ENCODE measurements at regions not wholly inside any gene's neighbourhood (a gene's known extent, or its start where the extent isn't known, plus 50 kb on each side); places are given as distances from the start of the nearest gene placed in this dataset.

DNA sequence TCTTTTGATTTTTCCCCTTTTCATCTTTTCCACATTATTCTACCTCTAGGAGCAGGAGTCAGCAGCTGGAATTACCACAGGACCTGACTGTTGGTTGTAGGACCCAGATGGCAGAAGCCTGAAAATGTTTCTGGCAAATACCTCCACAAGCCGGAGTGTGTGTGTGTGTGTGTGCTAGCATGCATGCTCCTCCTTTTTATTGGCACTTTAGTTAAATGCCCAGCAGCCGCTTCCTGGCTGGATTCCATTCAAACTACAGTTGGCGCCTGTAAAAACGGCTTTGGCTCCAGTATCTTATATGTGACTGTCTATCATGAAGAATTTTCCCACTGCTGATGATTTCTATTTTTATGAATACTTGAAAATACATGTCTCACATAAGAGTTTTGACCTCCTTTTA lies 319.7 kb upstream of the SP4 start:
- H3K4me1 ChIP-seq (ENCODE audit: control insufficient read depth in 2 of 2, insufficient read depth in 2 of 2, low read length in 1 of 2) = no peaks in the 10 kb centered on the region
- no peak overlapping the region for H3K27ac ChIP-seq (ENCODE audit: low read depth in 2 of 2, low read length in 1 of 2)
- no peaks in the 10 kb centered on the region for H3K27me3 ChIP-seq (ENCODE audit: control insufficient read depth in 1 of 2, insufficient read depth in 2 of 2, low read length in 2 of 2)
- H3K4me3 ChIP-seq (ENCODE audit: low read depth in 1 of 2, low read length in 2 of 2) = no peak overlapping the region
- H3K9me3 ChIP-seq (ENCODE audit: control insufficient read depth in 2 of 2, insufficient read depth in 1 of 2, low read depth in 1 of 2, low read length in 1 of 2) = no peaks in the 10 kb centered on the region
- WGBS, 2 donors = 29 to 34% methylated on average over 4 of the region's 4 CpGs
- no peaks in the 10 kb centered on the region for H3K36me3 ChIP-seq (ENCODE audit: control insufficient read depth in 2 of 2, insufficient read depth in 2 of 2, low read length in 1 of 2)

GRCh38 chr7:21113609-21114415 lies 314.1 kb upstream of the SP4 start:
- Histone ChIP-seq H3K36me3 (ENCODE audit: control insufficient read depth in 2 of 2, insufficient read depth in 2 of 2, low read length in 1 of 2) (no peaks in the 10 kb centered on the region), H3K27ac (ENCODE audit: low read depth in 2 of 2, low read length in 1 of 2) (no peak overlapping the region), H3K4me1 (ENCODE audit: control insufficient read depth in 2 of 2, insufficient read depth in 2 of 2, low read length in 1 of 2) (no peaks in the 10 kb centered on the region), H3K9me3 (ENCODE audit: control insufficient read depth in 2 of 2, insufficient read depth in 1 of 2, low read depth in 1 of 2, low read length in 1 of 2) (no peaks in the 10 kb centered on the region), H3K4me3 (ENCODE audit: low read depth in 1 of 2, low read length in 2 of 2) (no peak overlapping the region), H3K27me3 (ENCODE audit: control insufficient read depth in 1 of 2, insufficient read depth in 2 of 2, low read length in 2 of 2) (no peaks in the 10 kb centered on the region)
- 90 to 91% methylated on average over 5 of the region's 5 CpGs for WGBS, 2 donors

- no peak overlapping the region for H3K4me3 ChIP-seq (ENCODE audit: low read depth in 1 of 2, low read length in 2 of 2)
- no peaks in the 10 kb centered on the region for H3K36me3 ChIP-seq (ENCODE audit: control insufficient read depth in 2 of 2, insufficient read depth in 2 of 2, low read length in 1 of 2)
- no peak overlapping the region for H3K27ac ChIP-seq (ENCODE audit: low read depth in 2 of 2, low read length in 1 of 2)
- H3K9me3 ChIP-seq (ENCODE audit: control insufficient read depth in 2 of 2, insufficient read depth in 1 of 2, low read depth in 1 of 2, low read length in 1 of 2) = no peaks in the 10 kb centered on the region
- WGBS, 2 donors = 68 to 77% methylated on average over 1 of the region's 1 CpG
- H3K4me1 ChIP-seq (ENCODE audit: control insufficient read depth in 2 of 2, insufficient read depth in 2 of 2, low read length in 1 of 2) = no peaks in the 10 kb centered on the region
- H3K27me3 ChIP-seq (ENCODE audit: control insufficient read depth in 1 of 2, insufficient read depth in 2 of 2, low read length in 2 of 2) = no peaks in the 10 kb centered on the region
Observed at GRCh38 chr7:21123586-21123985, 304.3 kb upstream of the SP4 start.

DNA sequence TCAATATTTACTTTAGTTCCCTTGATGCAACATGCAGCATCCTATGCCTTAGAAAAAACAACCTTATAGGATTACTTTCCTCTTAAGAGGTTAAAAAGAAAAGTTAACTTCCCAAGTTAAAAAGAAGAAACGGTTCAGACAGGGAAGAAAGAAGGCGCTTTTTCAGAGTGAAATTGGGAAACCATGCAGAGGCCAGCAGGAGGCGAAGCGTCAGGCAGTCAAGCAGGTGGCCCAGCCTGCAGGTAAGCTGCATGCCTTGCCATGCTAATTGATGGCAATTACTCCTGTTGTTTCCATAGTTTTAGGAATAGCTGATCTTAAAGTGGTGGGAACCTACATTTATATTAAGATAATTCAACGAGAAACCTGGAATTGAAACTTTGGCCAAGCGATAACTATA lies 302.6 kb upstream of the SP4 start:
- WGBS, 2 donors = 59 to 64% methylated on average over 6 of the region's 6 CpGs
- Histone ChIP-seq H3K9me3 (ENCODE audit: control insufficient read depth in 2 of 2, insufficient read depth in 1 of 2, low read depth in 1 of 2, low read length in 1 of 2) (no peaks in the 10 kb centered on the region), H3K4me3 (ENCODE audit: low read depth in 1 of 2, low read length in 2 of 2) (no peak overlapping the region), H3K27me3 (ENCODE audit: control insufficient read depth in 1 of 2, insufficient read depth in 2 of 2, low read length in 2 of 2) (no peaks in the 10 kb centered on the region), H3K4me1 (ENCODE audit: control insufficient read depth in 2 of 2, insufficient read depth in 2 of 2, low read length in 1 of 2) (no peaks in the 10 kb centered on the region), H3K36me3 (ENCODE audit: control insufficient read depth in 2 of 2, insufficient read depth in 2 of 2, low read length in 1 of 2) (no peaks in the 10 kb centered on the region), H3K27ac (ENCODE audit: low read depth in 2 of 2, low read length in 1 of 2) (no peak overlapping the region)

DNA sequence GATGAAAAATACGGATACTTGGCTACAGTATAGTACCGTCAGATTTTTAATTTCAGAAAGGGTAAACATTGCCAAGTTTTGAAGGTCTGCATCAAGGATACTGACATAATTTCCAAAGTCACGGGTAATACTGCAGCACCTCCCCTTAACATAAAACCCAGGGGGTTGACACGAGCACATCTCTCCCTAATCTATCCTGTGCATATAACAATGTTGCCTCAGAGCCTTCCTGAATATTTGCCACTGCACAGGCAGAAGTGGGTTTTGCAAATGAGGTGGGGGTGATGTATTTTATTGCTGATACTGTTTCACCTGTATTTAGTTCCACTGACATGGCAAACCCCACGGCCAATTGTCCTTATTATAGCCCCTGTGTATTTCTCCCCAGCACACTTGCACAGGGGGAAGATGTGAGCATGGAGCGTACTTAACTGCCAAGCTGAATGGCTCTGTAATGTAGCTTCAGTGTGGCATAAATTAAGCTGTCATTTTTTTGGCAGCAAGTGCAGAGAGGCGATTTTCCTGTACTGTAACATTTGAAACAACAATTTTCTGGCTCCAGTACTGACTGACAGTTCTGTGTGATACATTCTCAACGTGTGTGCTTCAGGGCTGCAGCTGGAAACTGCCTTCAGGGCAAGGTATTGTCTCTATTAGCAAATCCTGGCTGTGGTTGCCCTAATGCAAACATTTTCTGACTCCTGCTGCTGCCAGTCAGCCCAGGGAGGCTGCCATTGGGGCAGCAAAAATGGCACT lies 299.6 kb upstream of the SP4 start:
- 15 to 22% methylated on average over 8 of the region's 8 CpGs for WGBS, 2 donors
- Histone ChIP-seq H3K27me3 (ENCODE audit: control insufficient read depth in 1 of 2, insufficient read depth in 2 of 2, low read length in 2 of 2) (no peaks in the 10 kb centered on the region), H3K36me3 (ENCODE audit: control insufficient read depth in 2 of 2, insufficient read depth in 2 of 2, low read length in 1 of 2) (no peaks in the 10 kb centered on the region), H3K9me3 (ENCODE audit: control insufficient read depth in 2 of 2, insufficient read depth in 1 of 2, low read depth in 1 of 2, low read length in 1 of 2) (no peaks in the 10 kb centered on the region), H3K4me3 (ENCODE audit: low read depth in 1 of 2, low read length in 2 of 2) (no peak overlapping the region), H3K27ac (ENCODE audit: low read depth in 2 of 2, low read length in 1 of 2) (no peak overlapping the region), H3K4me1 (ENCODE audit: control insufficient read depth in 2 of 2, insufficient read depth in 2 of 2, low read length in 1 of 2) (no peaks in the 10 kb centered on the region)

GRCh38 chr7:21131897-21132296 lies 296.0 kb upstream of the SP4 start:
- H3K4me1 ChIP-seq (ENCODE audit: control insufficient read depth in 2 of 2, insufficient read depth in 2 of 2, low read length in 1 of 2) = no peaks in the 10 kb centered on the region
- H3K27me3 ChIP-seq (ENCODE audit: control insufficient read depth in 1 of 2, insufficient read depth in 2 of 2, low read length in 2 of 2) = no peaks in the 10 kb centered on the region
- no peaks in the 10 kb centered on the region for H3K36me3 ChIP-seq (ENCODE audit: control insufficient read depth in 2 of 2, insufficient read depth in 2 of 2, low read length in 1 of 2)
- 84 to 94% methylated on average over 1 of the region's 1 CpG for WGBS, 2 donors
- no peaks in the 10 kb centered on the region for H3K9me3 ChIP-seq (ENCODE audit: control insufficient read depth in 2 of 2, insufficient read depth in 1 of 2, low read depth in 1 of 2, low read length in 1 of 2)
- H3K4me3 ChIP-seq (ENCODE audit: low read depth in 1 of 2, low read length in 2 of 2) = no peak overlapping the region
- H3K27ac ChIP-seq (ENCODE audit: low read depth in 2 of 2, low read length in 1 of 2) = no peak overlapping the region

- Histone ChIP-seq H3K4me1 (ENCODE audit: control insufficient read depth in 2 of 2, insufficient read depth in 2 of 2, low read length in 1 of 2) (no peaks in the 10 kb centered on the region), H3K9me3 (ENCODE audit: control insufficient read depth in 2 of 2, insufficient read depth in 1 of 2, low read depth in 1 of 2, low read length in 1 of 2) (no peaks in the 10 kb centered on the region), H3K27me3 (ENCODE audit: control insufficient read depth in 1 of 2, insufficient read depth in 2 of 2, low read length in 2 of 2) (no peaks in the 10 kb centered on the region), H3K36me3 (ENCODE audit: control insufficient read depth in 2 of 2, insufficient read depth in 2 of 2, low read length in 1 of 2) (no peaks in the 10 kb centered on the region), H3K27ac (ENCODE audit: low read depth in 2 of 2, low read length in 1 of 2) (no peak overlapping the region), H3K4me3 (ENCODE audit: low read depth in 1 of 2, low read length in 2 of 2) (no peak overlapping the region)
- 82 to 87% methylated on average over 2 of the region's 2 CpGs for WGBS, 2 donors
Observed at GRCh38 chr7:21134631-21135030, 293.3 kb upstream of the SP4 start.

- H3K4me3 ChIP-seq (ENCODE audit: low read depth in 1 of 2, low read length in 2 of 2) = no peak overlapping the region
- no peaks in the 10 kb centered on the region for H3K36me3 ChIP-seq (ENCODE audit: control insufficient read depth in 2 of 2, insufficient read depth in 2 of 2, low read length in 1 of 2)
- H3K27me3 ChIP-seq (ENCODE audit: control insufficient read depth in 1 of 2, insufficient read depth in 2 of 2, low read length in 2 of 2) = no peaks in the 10 kb centered on the region
- no peaks in the 10 kb centered on the region for H3K4me1 ChIP-seq (ENCODE audit: control insufficient read depth in 2 of 2, insufficient read depth in 2 of 2, low read length in 1 of 2)
- H3K9me3 ChIP-seq (ENCODE audit: control insufficient read depth in 2 of 2, insufficient read depth in 1 of 2, low read depth in 1 of 2, low read length in 1 of 2) = no peaks in the 10 kb centered on the region
- WGBS, 2 donors = 56 to 67% methylated on average over 2 of the region's 2 CpGs
- no peak overlapping the region for H3K27ac ChIP-seq (ENCODE audit: low read depth in 2 of 2, low read length in 1 of 2)
Observed at GRCh38 chr7:21135437-21135836, 292.4 kb upstream of the SP4 start.

GRCh38 chr7:21137640-21138039 lies 290.2 kb upstream of the SP4 start:
- WGBS, 2 donors = 79 to 82% methylated on average over 3 of the region's 3 CpGs
- H3K4me1 ChIP-seq (ENCODE audit: control insufficient read depth in 2 of 2, insufficient read depth in 2 of 2, low read length in 1 of 2) = no peaks in the 10 kb centered on the region

GRCh38 chr7:21140622-21141021 lies 287.3 kb upstream of the SP4 start:
- no peaks in the 10 kb centered on the region for H3K36me3 ChIP-seq (ENCODE audit: control insufficient read depth in 2 of 2, insufficient read depth in 2 of 2, low read length in 1 of 2)
- no peaks in the 10 kb centered on the region for H3K9me3 ChIP-seq (ENCODE audit: control insufficient read depth in 2 of 2, insufficient read depth in 1 of 2, low read depth in 1 of 2, low read length in 1 of 2)
- no peak overlapping the region for H3K4me3 ChIP-seq (ENCODE audit: low read depth in 1 of 2, low read length in 2 of 2)
- H3K27me3 ChIP-seq (ENCODE audit: control insufficient read depth in 1 of 2, insufficient read depth in 2 of 2, low read length in 2 of 2) = no peaks in the 10 kb centered on the region
- H3K27ac ChIP-seq (ENCODE audit: low read depth in 2 of 2, low read length in 1 of 2) = peak overlapping the region in 1 of 2 donors; percentile 9
- WGBS, 2 donors = 83 to 88% methylated on average over 3 of the region's 3 CpGs
- H3K4me1 ChIP-seq (ENCODE audit: control insufficient read depth in 2 of 2, insufficient read depth in 2 of 2, low read length in 1 of 2) = no peaks in the 10 kb centered on the region

More at GRCh38 chr7:21137640-21138039, 290.2 kb upstream of the SP4 start:
- Histone ChIP-seq H3K27ac (ENCODE audit: low read depth in 2 of 2, low read length in 1 of 2) (no peak overlapping the region), H3K36me3 (ENCODE audit: control insufficient read depth in 2 of 2, insufficient read depth in 2 of 2, low read length in 1 of 2) (no peaks in the 10 kb centered on the region), H3K27me3 (ENCODE audit: control insufficient read depth in 1 of 2, insufficient read depth in 2 of 2, low read length in 2 of 2) (no peaks in the 10 kb centered on the region), H3K4me3 (ENCODE audit: low read depth in 1 of 2, low read length in 2 of 2) (no peak overlapping the region), H3K9me3 (ENCODE audit: control insufficient read depth in 2 of 2, insufficient read depth in 1 of 2, low read depth in 1 of 2, low read length in 1 of 2) (no peaks in the 10 kb centered on the region)
